HepG2 (cell line): ENCODE measurements at regions not wholly inside any gene's neighbourhood (a gene's known extent, or its start where the extent isn't known, plus 50 kb on each side); places are given as distances from the start of the nearest gene placed in this dataset.

Source experiments
- ETV5 ChIP-seq: IDR thresholded peaks from 2 replicates; pipeline ENCODE4 v1.6.1; 2018; ENCODE audit warnings: missing biosample characterization, missing genetic modification reagents, inconsistent platforms, borderline replicate concordance
- FLYWCH1 ChIP-seq: sonication (generic); formaldehyde crosslinking; IDR thresholded peaks from 2 replicates; pipeline ENCODE4 v1.8.1; 2023; ENCODE audit warnings: mild to moderate bottlenecking, missing genetic modification reagents
- FOXA1 ChIP-seq, 2 experiments: fragments of 450-650 bp in 1 of 2; sonication (generic) in 1 of 2; formaldehyde crosslinking in 1 of 2; IDR thresholded peaks; 2 replicates each; pipeline versions ENCODE4 v1.4.0 to v1.6.1; 2016 to 2020; ENCODE audit warnings: missing genetic modification reagents in 1 of 2
- FUBP1 ChIP-seq: sonication (generic); formaldehyde crosslinking; IDR thresholded peaks from 2 replicates; pipeline ENCODE4 v1.5.1; 2020; ENCODE audit warnings: missing genetic modification reagents, mild to moderate bottlenecking, borderline replicate concordance
- KMT2A ChIP-seq: sonication (generic); formaldehyde crosslinking; IDR thresholded peaks from 2 replicates; pipeline ENCODE4 v1.4.0; 2020; ENCODE audit warnings: missing genetic modification reagents
- NCOA1 ChIP-seq: sonication (generic); formaldehyde crosslinking; IDR thresholded peaks from 2 replicates; pipeline ENCODE4 v1.9.0; 2021; ENCODE audit warnings: missing genetic modification reagents
- NKX3-1 ChIP-seq: sonication (generic); formaldehyde crosslinking; IDR thresholded peaks from 2 replicates; pipeline ENCODE4 v1.5.0; 2020; ENCODE audit warnings: missing genetic modification reagents
- NR3C1 ChIP-seq: sonication (generic); formaldehyde crosslinking; IDR thresholded peaks from 2 replicates; pipeline ENCODE4 v1.4.0; 2020; ENCODE audit warnings: missing genetic modification reagents
- PITX1 ChIP-seq: sonication (generic); formaldehyde crosslinking; IDR thresholded peaks from 2 replicates; pipeline ENCODE4 v1.5.1; 2020; ENCODE audit warnings: mild to moderate bottlenecking, missing genetic modification reagents
- PRPF4 ChIP-seq: fragments of 200-400 bp; formaldehyde crosslinking; IDR thresholded peaks from 2 replicates; pipeline ENCODE4 v1.6.1; 2016; ENCODE audit warnings: low read length, low read depth; ENCODE audit not compliant: poor library complexity, severe bottlenecking
- SMAD3 ChIP-seq: sonication (generic); formaldehyde crosslinking; IDR thresholded peaks from 2 replicates; pipeline ENCODE4 v1.4.0; 2020; ENCODE audit warnings: missing genetic modification reagents
- SMC3 ChIP-seq: IDR thresholded peaks from 2 replicates; pipeline ENCODE4 v1.6.1; 2011; ENCODE audit warnings: low read length, improper control_type of control experiment
- SNAPC2 ChIP-seq: sonication (generic); formaldehyde crosslinking; IDR thresholded peaks from 2 replicates; pipeline ENCODE4 v1.8.1; 2022; ENCODE audit warnings: mild to moderate bottlenecking, missing genetic modification reagents
- TERF1 ChIP-seq: sonication (generic); formaldehyde crosslinking; IDR thresholded peaks from 2 replicates; pipeline ENCODE4 v1.8.0; 2022; ENCODE audit warnings: mild to moderate bottlenecking, missing genetic modification reagents, moderate library complexity
- THRA ChIP-seq: sonication (generic); formaldehyde crosslinking; IDR thresholded peaks from 2 replicates; pipeline ENCODE4 v1.4.0; 2020; ENCODE audit warnings: missing genetic modification reagents, borderline replicate concordance
- USF2 ChIP-seq, 2 experiments: sonication (generic) in 1 of 2; formaldehyde crosslinking in 1 of 2; IDR thresholded peaks; 2 replicates each; pipeline versions ENCODE4 v1.5.1 to v1.6.1; 2011 to 2020; ENCODE audit warnings: borderline replicate concordance in 1 of 2, low read depth in 1 of 2, low read length in 1 of 2, mild to moderate bottlenecking in 1 of 2, missing genetic modification reagents in 1 of 2, moderate library complexity in 1 of 2
- ZEB1 ChIP-seq: IDR thresholded peaks from 2 replicates; pipeline ENCODE4 v1.6.1; 2012; ENCODE audit warnings: mild to moderate bottlenecking, low read depth, inconsistent platforms; ENCODE audit not compliant: insufficient replicate concordance
- ZNF430 ChIP-seq: sonication (generic); formaldehyde crosslinking; IDR thresholded peaks from 2 replicates; pipeline ENCODE4 v1.9.0; 2021; ENCODE audit warnings: mild to moderate bottlenecking, missing genetic modification reagents
- ZNF432 ChIP-seq: sonication (generic); formaldehyde crosslinking; IDR thresholded peaks from 2 replicates; pipeline ENCODE4 v1.5.0; 2020; ENCODE audit warnings: missing genetic modification reagents, mild to moderate bottlenecking, borderline replicate concordance
- ZNF605 ChIP-seq: sonication (generic); formaldehyde crosslinking; IDR thresholded peaks from 2 replicates; pipeline ENCODE4 v1.8.0; 2022; ENCODE audit warnings: mild to moderate bottlenecking, missing genetic modification reagents
- ZNF766 ChIP-seq: sonication (generic); formaldehyde crosslinking; IDR thresholded peaks from 2 replicates; pipeline ENCODE4 v1.5.0; 2020; ENCODE audit warnings: missing genetic modification reagents, borderline replicate concordance
- ZNF792 ChIP-seq: IDR thresholded peaks from 2 replicates; pipeline ENCODE4 v1.6.1; 2016
- ZSCAN25 ChIP-seq: sonication (generic); formaldehyde crosslinking; IDR thresholded peaks from 2 replicates; pipeline ENCODE4 v1.8.0; 2022; ENCODE audit warnings: mild to moderate bottlenecking, missing genetic modification reagents

- TF ChIP-seq USF2 (IDR thresholded peaks at IDR 0.05; ENCODE audit: low read depth, low read length) (no peak), USF2 (CRISPR knock-in tag; IDR thresholded peaks at IDR 0.05; ENCODE audit: borderline replicate concordance) (peak; percentile 31; the same call in 1 of the 2 replicates), NR3C1 (no peak), PITX1 (peak; percentile 48; the same call in 1 of the 2 replicates), ZNF605 (CRISPR knock-in tag) (peak; percentile 97), SNAPC2 (CRISPR knock-in tag) (no peak), NKX3-1 (peak; percentile 94; the same call in 1 of the 2 replicates), TERF1 (CRISPR knock-in tag) (peak; percentile 95; the same call in 1 of the 2 replicates), ZEB1 (peak; percentile 79), ZNF792 (CRISPR knock-in tag) (peak; percentile 98), FLYWCH1 (CRISPR knock-in tag) (peak; percentile 57; the same call in 1 of the 2 replicates), KMT2A (CRISPR knock-in tag) (peak; percentile 92), FOXA1 (IDR thresholded peaks at IDR 0.05) (no peak), FOXA1 (CRISPR knock-in tag; IDR thresholded peaks at IDR 0.05) (peak; percentile 85), ETV5 (CRISPR knock-in tag) (peak; percentile 77), SMC3 (peak; percentile 20; the same call in 1 of the 2 replicates), ZSCAN25 (CRISPR knock-in tag) (peak; percentile 52; the same call in 1 of the 2 replicates), NCOA1 (CRISPR knock-in tag) (peak; percentile 62), FUBP1 (no peak), ZNF432 (CRISPR knock-in tag) (no peak; the same call in 1 of the 2 replicates), SMAD3 (CRISPR knock-in tag) (peak; percentile 75; the same call in 1 of the 2 replicates), THRA (CRISPR knock-in tag) (peak; percentile 85), PRPF4 (peak; percentile 78), ZNF430 (CRISPR knock-in tag) (peak; percentile 97), ZNF766 (CRISPR knock-in tag) (peak; percentile 93; the same call in 1 of the 2 replicates)
Observed at GRCh38 chr6:156719720-156720563, 57.2 kb upstream of the ARID1B start (continued).
